Muscle of back (tissue), 3 donors: ENCODE measurements at regions not wholly inside any gene's neighbourhood (a gene's known extent, or its start where the extent isn't known, plus 50 kb on each side); places are given as distances from the start of the nearest gene placed in this dataset.
"Not testable (repeated sequence)": the region's sequence is repeated elsewhere in the genome, so short reads cannot be mapped to it uniquely, and the experiment has no call there.

Experiments used
- DNase-seq, 3 donors: peaks; one replicate each; pipeline versions ENCODE4 v3.0.0 to v3.0.0-alpha.2; 2013

GRCh38 chr4:134505511-134505910, 303.9 kb upstream of the PABPC4L start:
- DNase-seq = peak in 1 of 3 donors; percentile 2

GRCh38 chr4:134501973-134502643, 300.5 kb upstream of the PABPC4L start:
- no peak for DNase-seq

- DNase-seq = not testable (repeated sequence)
Observed at GRCh38 chr4:134501488-134501887, 299.9 kb upstream of the PABPC4L start.

DNA sequence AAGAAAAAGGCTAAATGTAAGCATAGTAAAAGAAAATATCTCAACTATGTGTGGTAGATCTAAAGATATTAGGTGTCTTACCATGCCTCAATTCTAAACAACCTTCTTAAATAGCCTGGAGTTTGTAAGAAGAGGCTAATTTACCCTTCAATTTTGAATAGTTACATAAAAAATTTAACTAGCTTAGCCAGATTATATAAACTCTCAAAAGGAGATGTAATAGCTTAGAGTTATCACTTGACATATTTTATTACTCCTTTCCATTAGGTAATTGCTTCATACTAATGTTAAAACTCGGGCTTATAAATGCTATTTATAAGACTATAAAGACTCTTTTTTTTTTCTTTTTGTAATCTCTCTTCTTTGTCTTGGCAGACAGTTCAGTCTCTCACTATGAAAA, 297.5 kb upstream of the PABPC4L start:
- DNase-seq = no peak

DNA sequence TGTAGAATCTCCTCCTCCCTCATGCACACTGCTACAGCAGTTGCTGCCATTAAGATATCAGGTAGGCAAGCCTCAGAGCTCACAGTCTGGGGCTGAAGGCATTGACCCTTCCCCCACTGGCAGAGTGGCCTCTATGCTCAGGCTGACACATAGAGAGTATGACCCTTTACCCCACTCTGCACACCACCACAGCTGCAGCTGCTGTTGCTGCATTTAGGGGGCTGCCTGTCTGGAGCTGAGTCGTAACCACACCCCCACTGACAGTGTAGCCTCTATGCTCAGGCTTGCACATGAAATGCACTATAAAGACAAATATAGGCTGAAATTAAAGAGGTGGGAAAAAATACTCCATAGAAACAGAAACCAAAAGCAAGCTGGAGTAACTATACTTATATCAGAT, 289.3 kb upstream of the PABPC4L start:
- DNase-seq = no peak

GRCh38 chr4:134483514-134483913, 281.9 kb upstream of the PABPC4L start:
- not testable (repeated sequence) for DNase-seq

DNA sequence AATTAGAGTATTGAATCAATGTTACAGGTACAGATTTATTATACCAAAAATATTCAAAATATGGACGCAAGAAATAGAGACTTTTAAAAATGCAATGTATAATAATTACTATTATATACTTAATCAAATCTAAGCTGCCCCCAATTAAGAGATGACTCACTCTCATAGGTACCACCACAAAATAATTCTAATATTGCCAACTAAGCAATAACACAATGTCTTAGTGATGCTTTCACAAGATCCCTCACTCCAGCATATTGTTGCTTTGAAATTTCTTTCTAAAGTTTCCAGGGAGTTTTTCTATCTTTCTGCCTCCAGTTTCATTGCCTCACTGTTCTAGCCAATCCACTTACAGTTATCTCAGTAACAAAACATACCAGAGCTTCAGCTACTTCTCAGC, 270.0 kb upstream of the PABPC4L start:
- no peak for DNase-seq

DNA sequence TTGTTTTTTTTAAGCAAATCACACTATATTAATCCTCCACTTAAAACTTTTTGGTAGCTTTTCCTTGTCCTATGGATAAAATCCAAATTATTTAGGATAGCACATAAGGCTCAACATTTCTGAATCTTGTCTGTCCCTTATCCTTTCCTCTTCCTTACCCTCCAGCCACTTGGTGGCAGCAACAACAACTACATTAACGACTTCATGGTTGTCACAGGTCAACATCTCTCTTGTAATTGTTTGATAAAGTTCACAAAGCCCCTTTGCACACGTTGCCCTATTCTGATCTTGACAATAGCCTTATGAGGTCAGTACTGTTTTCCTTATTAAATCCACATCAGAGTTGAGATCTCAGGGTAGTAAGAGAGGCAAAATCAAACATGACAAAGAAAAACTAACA, 269.0 kb upstream of the PABPC4L start:
- peak in 1 of 3 donors; percentile 1 for DNase-seq

- DNase-seq = no peak
Observed at GRCh38 chr4:134465417-134465816, 263.8 kb upstream of the PABPC4L start.

DNA sequence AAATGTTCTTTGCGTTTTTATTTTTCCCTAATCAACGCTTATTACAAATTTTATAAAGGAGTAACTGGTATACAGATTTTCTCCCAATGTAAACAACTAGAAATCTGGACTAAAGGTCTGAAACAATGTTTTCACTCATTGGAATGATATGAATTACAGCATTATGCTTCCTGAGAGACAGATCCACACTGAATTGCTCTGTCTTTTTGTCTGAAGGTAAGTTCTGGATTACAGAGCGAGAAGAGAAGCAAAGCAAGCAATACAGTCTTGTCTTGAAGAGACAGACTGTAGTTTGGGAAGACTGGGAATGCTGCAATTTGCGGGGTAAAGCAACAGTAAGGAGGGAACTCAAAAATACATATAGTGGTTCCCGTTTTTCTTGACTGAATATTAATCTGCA, 262.2 kb upstream of the PABPC4L start:
- DNase-seq = no peak

DNA sequence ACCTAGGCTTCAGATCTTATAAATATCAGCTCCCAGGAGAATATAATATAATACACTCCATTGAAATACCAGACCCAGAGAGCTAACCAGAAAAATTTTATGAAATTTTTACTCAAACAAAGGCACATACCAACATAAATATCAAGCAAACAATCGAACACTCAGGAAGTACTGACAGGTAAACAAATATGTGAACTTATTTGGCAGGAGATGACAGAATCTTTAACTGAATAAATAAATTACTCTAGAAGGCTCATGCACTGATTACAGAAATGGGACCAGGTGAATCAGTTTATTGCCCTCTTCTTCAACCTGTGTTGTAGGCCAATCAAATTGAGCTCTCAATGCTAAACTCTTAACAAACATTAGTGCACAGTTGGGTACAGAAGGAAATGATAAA, 225.2 kb upstream of the PABPC4L start:
- DNase-seq = no peak

GRCh38 chr4:134425756-134426155, 224.2 kb upstream of the PABPC4L start:
- no peak for DNase-seq

DNA sequence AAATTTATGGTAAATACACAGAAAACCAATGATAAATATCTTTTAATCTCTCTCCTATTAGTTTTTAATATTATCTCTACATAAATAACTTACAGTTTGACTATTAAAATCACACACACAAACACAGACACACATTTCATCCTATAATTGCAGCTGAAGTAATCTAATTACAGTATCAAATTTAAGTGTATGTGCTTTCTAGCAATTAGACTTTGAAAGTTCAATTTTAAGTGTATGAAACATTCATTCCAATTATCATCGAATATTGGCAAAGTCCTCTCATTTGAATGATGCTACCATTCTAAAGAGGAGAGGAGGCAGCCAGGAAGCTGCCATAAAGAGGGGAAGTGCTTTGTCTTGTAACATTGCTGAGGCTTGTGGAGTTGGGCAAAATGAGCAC, 221.2 kb upstream of the PABPC4L start:
- no peak for DNase-seq

DNA sequence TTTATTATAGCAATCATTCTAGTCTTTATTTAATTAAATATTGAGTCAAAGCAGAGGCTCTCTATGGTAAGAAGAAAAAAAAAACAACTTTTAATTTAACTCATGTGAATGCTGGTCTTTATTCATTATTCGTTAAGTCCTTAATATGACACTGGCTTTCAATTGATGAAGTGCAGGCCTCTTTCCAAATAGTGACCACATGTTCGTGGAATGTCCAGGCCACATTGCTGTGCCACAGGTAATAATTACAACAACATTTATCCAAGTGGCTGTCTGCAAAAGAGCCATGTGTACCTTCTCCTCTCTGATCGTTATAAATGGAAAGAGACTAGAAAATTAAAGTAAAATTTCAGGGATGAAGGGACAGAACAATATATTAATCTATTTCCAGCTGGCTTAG, 220.1 kb upstream of the PABPC4L start:
- no peak for DNase-seq

DNA sequence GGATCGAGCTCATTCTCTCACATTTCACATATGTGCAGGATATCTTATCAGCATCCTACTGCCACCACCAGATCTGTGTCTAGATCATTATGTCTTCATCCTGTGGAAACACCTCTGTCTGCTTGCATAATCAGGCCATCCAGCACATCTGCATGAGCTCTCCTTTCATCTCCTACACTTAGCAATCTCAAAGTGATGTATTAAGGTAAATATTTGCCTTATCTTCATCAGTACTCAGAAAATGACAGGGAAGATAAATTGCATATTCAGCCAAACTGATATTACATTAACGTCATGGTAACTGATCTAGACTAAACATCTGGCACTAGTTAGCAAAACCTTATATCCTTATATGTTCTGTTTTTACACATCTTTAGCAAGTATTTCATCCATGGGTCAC, 207.3 kb upstream of the PABPC4L start:
- DNase-seq = no peak

- no peak for DNase-seq
Observed at GRCh38 chr4:134401798-134402197, 200.2 kb upstream of the PABPC4L start.

DNA sequence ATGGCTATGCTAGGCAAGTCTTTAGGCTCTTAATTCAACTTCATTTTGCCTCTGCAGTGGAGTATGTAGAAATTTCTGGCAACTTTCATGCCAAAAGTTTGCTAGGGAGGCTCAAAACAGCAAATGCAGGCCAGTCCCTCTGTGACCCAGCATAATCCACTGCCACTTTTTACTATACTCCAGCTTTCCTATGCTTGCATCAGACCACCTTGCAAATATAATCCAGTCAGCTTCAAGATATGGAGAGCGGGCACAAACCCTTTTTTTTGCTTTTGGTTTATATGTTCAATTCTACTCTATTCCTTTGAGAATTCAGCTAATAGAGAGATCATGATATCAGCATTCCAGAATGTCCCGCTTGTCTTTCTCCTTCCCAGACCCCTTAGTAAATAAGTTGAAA, 192.0 kb upstream of the PABPC4L start:
- no peak for DNase-seq

GRCh38 chr4:134390319-134390718, 188.7 kb upstream of the PABPC4L start:
- no peak for DNase-seq

DNA sequence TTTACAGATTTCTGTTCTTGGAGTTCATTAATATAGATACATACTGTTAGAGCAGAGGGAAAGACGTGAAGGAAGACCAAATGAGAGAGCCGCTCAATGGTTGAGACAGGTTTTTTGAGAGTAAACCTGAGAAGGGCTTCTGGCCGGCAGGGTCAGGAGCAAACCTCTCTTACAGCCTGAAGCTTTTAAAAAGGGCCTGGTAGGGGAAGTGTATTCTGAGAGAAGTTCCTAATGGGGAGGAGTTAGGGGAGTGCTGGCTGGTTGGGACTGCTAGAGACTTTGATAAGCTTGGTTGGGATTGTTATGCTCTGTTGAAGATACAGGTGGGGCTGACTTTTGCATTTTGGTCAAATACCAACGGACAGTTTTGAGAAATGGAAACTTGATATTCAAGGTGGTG, 186.8 kb upstream of the PABPC4L start:
- no peak for DNase-seq

DNA sequence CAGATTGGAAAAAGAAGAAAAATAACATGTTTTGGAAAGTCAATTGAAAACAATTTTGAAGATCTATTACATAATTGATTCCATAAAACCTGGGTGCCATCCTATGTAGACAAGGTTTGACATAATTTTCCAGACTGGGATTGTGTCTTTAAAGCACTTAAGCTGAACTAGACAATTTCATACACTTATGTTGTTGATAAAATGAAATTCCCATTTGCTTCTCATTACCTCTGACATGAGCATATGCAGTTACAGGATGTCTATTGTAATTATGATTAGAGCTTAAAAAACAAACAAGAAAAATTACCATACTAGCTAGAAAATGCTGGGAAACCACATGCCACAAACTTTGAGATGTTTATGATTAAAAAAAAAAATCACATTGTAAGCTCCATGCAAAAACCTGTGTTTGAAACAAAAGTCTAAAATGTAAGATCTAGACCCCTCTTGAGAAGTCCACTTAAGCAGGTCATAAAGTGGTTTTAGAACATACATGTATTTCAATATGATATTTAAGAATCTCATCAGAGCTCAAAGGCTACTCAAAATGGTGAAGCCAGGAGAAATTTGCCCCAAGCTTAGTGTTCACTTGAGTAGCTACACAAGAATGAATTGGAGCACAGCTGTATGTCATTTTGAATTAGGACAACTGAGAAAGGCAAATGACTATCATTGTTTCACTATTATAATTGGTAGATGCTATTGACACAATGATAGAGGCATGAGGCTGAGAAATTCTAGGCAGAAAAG, 181.1 kb upstream of the PABPC4L start:
- no peak for DNase-seq

GRCh38 chr4:134375775-134376174, 174.2 kb upstream of the PABPC4L start:
- DNase-seq = no peak

DNA sequence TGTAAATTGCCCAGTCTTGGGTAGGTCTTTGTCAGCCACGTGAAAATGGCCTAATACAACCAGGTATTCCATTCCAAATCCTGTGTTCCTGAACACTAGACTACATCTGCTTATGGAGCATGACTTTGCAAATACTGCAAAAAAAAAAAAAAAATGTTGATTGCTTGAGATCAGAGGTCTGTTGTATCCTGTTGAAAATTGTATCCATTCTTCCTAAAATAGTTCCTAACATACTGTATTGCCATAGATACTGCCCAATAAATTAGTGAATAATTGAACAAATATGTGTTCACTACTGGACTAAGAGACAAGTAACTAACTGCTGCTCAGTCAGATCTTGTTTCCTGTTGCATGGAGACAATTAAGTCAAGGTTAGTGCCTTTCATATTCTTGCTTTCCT, 164.3 kb upstream of the PABPC4L start:
- DNase-seq = peak in 1 of 3 donors; percentile 36

DNA sequence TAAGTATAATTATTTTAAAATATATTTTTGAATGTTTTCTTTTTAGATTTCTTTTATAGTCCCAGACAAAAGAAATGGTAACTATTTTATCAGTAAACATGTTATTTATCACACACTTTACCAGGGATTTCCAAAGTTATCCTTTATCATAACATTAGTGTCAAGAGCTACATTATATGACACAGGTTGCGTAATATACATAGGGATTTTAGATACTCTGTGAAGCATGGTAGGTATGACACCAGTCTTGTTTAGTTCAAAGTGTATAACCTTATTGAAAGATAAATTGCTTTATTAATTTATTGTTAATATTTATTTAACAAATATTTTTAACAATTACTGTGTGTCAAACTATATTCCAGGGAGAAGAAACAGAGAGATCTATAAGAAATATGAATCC, 163.3 kb upstream of the PABPC4L start:
- no peak for DNase-seq

- DNase-seq = no peak
Observed at GRCh38 chr4:134345244-134345643, 143.7 kb upstream of the PABPC4L start.
